ENCODE measurements at regions not wholly inside any gene's neighbourhood (a gene's known extent, or its start where the extent isn't known, plus 50 kb on each side); places are given as distances from the start of the nearest gene placed in this dataset.

DNA sequence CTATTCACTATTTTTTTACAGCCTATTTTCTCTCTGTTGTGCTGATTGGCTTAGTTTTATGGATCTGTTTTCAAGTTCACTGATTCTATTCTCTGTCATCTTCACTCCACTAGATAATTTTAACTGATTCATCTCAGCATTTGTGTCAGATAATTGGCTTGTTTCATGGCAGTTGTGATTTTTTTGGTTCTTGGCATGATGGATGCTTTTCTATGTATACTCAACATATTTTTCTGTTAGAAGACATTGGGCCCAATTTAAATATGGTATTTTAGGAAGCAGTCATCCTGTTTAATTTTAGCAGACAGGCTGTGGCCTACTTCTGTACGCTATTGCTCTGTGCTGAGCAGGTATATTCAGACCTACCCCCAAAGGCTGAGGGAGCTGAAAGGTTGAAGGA is 1865.3 kb upstream of the ACO1 start:
- DNase-seq (ENCODE audit: low read depth, low spot score) = no peak
- no peaks in the 10 kb centered on the region for H3K4me1 ChIP-seq (ENCODE audit: control insufficient read depth in 1 of 2, insufficient read depth in 2 of 2, low read length in 2 of 2)
- no peak overlapping the region for H3K9ac ChIP-seq (ENCODE audit: low read length)
- no peak overlapping the region for H3K27ac ChIP-seq (ENCODE audit: low read depth, low read length)
- CTCF ChIA-PET = no interaction called here
- no peaks in the 10 kb centered on the region for H3K9me2 ChIP-seq (ENCODE audit: insufficient read depth)
- no TSS peak for BruUV-seq (replicated peaks)
- no peak for ATAC-seq
- no peak overlapping the region for H2AFZ ChIP-seq (ENCODE audit: low read depth, low read length, poor library complexity, severe bottlenecking)
- H3K27me3 ChIP-seq (ENCODE audit: insufficient read depth, low read length) = no peaks in the 10 kb centered on the region
- RAD21 ChIA-PET (ENCODE audit: low non-redundant PET in 1 of 2, low total read pairs in 2 of 2, uncharacterized antibody in 2 of 2, unreplicated experiment in 2 of 2) = no interaction called here
- no peak overlapping the region for H3K4me3 ChIP-seq (replicated peaks in 1 of 2; ENCODE audit: low read depth in 1 of 2, low read length in 2 of 2)
- H3K4me2 ChIP-seq (ENCODE audit: low read length) = no peak overlapping the region
- no peaks in the 10 kb centered on the region for H3K79me2 ChIP-seq (ENCODE audit: insufficient read depth, low read length)
- TF ChIP-seq CTCF (IDR thresholded peaks at IDR 0.05 in 2 of 3, conservative IDR thresholded peaks at IDR 0.05 in 1 of 3; ENCODE audit: borderline replicate concordance in 1 of 3, insufficient read depth in 1 of 3, low read depth in 2 of 3, low read length in 2 of 3) = no peak
- TF ChIP-seq EGR1 (IDR thresholded peaks at IDR 0.05; ENCODE audit: low read depth) = no peak
- no peak for TF ChIP-seq RAD21 (IDR thresholded peaks at IDR 0.05; ENCODE audit: low read depth)
- POLR2A ChIA-PET = no interaction called here
- H3K36me3 ChIP-seq (ENCODE audit: control insufficient read depth in 1 of 2, insufficient read depth in 2 of 2, low read length in 2 of 2) = no peaks in the 10 kb centered on the region
- H4K20me1 ChIP-seq (ENCODE audit: insufficient read depth) = no peaks in the 10 kb centered on the region
- intact Hi-C loops (cut with micrococcal nuclease) = no loop called here
- H3K9me3 ChIP-seq (ENCODE audit: control insufficient read depth in 1 of 2, insufficient read depth in 1 of 2, low read depth in 1 of 2, low read length in 2 of 2) = peaks cover 0 to 10% of the 10 kb centered on the region in 2 experiments; a peak in 1 of 4 replicates

- Histone ChIP-seq H3K9me2 (ENCODE audit: insufficient read depth) (no peaks in the 10 kb centered on the region), H3K9me3 (ENCODE audit: control insufficient read depth in 1 of 2, insufficient read depth in 1 of 2, low read depth in 1 of 2, low read length in 2 of 2) (peaks cover 0 to 9% of the 10 kb centered on the region in 2 experiments; a peak in 1 of 4 replicates), H3K9ac (ENCODE audit: low read length) (no peak overlapping the region), H4K20me1 (ENCODE audit: insufficient read depth) (no peaks in the 10 kb centered on the region), H3K27me3 (ENCODE audit: insufficient read depth, low read length) (no peaks in the 10 kb centered on the region), H3K4me1 (ENCODE audit: control insufficient read depth in 1 of 2, insufficient read depth in 2 of 2, low read length in 2 of 2) (no peaks in the 10 kb centered on the region), H3K27ac (ENCODE audit: low read depth, low read length) (no peak overlapping the region), H3K4me3 (replicated peaks in 1 of 2; ENCODE audit: low read depth in 1 of 2, low read length in 2 of 2) (no peak overlapping the region), H3K36me3 (ENCODE audit: control insufficient read depth in 1 of 2, insufficient read depth in 2 of 2, low read length in 2 of 2) (no peaks in the 10 kb centered on the region), H2AFZ (ENCODE audit: low read depth, low read length, poor library complexity, severe bottlenecking) (no peak overlapping the region), H3K79me2 (ENCODE audit: insufficient read depth, low read length) (no peaks in the 10 kb centered on the region), H3K4me2 (ENCODE audit: low read length) (no peak overlapping the region)
- DNase-seq (ENCODE audit: low read depth, low spot score) (no peak), ATAC-seq (no peak)
- BruUV-seq (replicated peaks) = no TSS peak
- ChIA-PET RAD21 (ENCODE audit: low non-redundant PET in 1 of 2, low total read pairs in 2 of 2, uncharacterized antibody in 2 of 2, unreplicated experiment in 2 of 2) (no interaction called here), CTCF (no interaction called here), POLR2A (no interaction called here)
- intact Hi-C loops (cut with micrococcal nuclease) = no loop called here
- TF ChIP-seq, protein P1, sequence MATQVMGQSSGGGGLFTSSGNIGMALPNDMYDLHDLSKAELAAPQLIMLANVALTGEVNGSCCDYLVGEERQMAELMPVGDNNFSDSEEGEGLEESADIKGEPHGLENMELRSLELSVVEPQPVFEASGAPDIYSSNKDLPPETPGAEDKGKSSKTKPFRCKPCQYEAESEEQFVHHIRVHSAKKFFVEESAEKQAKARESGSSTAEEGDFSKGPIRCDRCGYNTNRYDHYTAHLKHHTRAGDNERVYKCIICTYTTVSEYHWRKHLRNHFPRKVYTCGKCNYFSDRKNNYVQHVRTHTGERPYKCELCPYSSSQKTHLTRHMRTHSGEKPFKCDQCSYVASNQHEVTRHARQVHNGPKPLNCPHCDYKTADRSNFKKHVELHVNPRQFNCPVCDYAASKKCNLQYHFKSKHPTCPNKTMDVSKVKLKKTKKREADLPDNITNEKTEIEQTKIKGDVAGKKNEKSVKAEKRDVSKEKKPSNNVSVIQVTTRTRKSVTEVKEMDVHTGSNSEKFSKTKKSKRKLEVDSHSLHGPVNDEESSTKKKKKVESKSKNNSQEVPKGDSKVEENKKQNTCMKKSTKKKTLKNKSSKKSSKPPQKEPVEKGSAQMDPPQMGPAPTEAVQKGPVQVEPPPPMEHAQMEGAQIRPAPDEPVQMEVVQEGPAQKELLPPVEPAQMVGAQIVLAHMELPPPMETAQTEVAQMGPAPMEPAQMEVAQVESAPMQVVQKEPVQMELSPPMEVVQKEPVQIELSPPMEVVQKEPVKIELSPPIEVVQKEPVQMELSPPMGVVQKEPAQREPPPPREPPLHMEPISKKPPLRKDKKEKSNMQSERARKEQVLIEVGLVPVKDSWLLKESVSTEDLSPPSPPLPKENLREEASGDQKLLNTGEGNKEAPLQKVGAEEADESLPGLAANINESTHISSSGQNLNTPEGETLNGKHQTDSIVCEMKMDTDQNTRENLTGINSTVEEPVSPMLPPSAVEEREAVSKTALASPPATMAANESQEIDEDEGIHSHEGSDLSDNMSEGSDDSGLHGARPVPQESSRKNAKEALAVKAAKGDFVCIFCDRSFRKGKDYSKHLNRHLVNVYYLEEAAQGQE (IDR thresholded peaks at IDR 0.05; ENCODE audit: low read depth) = no peak
- TF ChIP-seq POLR2A (IDR thresholded peaks at IDR 0.05; ENCODE audit: borderline replicate concordance, extremely low read depth, insufficient read depth, insufficient read length) (no peak), EZH2phosphoT487 (IDR thresholded peaks at IDR 0.05; ENCODE audit: borderline replicate concordance) (no peak)
Observed at GRCh38 chr9:30519756-30520155, 1864.7 kb upstream of the ACO1 start.
